ENCODE measurements at regions not wholly inside any gene's neighbourhood (a gene's known extent, or its start where the extent isn't known, plus 50 kb on each side); places are given as distances from the start of the nearest gene placed in this dataset.
"Not testable (repeated sequence)": the region's sequence is repeated elsewhere in the genome, so short reads cannot be mapped to it uniquely, and the experiment has no call there.

- DNase-seq, result no peak
Measured at GRCh38 chr2:8133913-8134472, 547.9 kb upstream of the ID2 start.

- no peak for DNase-seq
Measured at GRCh38 chr2:8134473-8134932, 547.4 kb upstream of the ID2 start.

DNA sequence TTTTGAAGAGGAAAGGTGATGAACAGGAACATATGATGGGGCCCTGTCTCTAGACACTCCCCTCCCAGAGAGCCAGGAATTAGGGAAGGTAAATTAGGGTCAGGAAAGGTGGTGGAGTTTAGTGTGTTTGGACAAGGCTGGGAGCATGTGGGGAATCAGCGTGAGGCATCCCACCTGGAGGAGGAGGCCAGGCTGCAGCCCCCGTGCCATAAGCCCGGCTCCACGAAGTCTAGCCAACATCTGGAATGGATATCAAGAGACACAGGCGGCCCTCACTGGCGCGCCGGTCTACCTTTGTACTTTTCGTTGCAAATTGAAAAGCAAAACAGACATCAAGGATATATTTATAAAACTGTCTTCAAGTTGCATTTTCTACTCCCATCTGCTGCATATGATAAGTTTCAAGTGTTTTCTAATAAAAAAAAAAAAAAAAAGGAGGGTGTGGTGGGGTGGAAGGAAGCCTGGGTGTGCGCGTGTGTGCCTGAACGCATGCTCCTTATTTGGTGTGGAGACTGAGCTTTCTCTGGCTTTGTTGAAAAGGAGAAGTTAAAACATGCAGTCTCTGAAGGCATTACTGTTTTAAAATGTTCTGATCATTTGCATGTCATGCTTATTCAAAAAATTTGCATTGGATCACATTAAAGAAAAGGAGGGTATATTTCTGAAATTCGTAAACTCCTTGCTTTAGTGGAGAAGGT is 546.7 kb upstream of the ID2 start:
- no peak for DNase-seq

DNA sequence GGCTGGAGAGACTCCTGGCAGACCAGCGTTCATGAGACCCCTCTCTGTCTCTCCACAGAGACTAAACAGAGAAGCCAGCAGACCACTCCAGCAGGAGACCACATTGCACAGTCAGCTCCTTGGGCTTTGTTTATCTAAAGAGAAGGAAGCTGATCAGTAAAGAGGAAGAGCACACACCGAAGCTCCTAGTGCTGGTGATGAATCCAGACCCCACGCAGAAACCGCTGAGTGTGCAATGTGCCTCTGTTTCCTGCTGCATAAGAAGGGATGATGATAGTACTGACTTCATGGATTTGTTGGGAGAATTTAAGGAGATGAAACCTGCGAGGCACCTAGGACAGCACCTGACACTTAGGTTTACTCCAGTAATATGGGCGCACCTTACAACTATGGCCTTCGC is 544.1 kb upstream of the ID2 start:
- DNase-seq, result no peak

DNA sequence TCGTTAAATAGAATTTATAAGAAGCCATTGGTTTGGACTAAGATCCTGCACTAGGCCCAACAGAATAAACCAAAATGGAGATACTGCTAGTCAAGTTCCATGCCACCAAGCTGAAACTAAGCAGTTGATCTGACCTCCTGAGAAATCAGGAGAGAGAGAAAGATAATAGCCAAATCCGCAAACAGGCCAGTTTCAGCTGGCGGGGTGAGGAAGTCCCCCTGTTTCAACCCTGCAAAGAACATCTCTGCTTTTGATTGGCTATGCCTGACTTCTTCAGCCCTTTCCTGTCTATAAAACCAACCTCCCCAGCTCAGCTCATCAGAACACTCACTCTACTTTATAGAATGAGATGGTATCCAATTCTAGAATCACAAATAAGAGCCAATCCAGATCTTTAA is 543.3 kb upstream of the ID2 start:
- no peak for DNase-seq

DNA sequence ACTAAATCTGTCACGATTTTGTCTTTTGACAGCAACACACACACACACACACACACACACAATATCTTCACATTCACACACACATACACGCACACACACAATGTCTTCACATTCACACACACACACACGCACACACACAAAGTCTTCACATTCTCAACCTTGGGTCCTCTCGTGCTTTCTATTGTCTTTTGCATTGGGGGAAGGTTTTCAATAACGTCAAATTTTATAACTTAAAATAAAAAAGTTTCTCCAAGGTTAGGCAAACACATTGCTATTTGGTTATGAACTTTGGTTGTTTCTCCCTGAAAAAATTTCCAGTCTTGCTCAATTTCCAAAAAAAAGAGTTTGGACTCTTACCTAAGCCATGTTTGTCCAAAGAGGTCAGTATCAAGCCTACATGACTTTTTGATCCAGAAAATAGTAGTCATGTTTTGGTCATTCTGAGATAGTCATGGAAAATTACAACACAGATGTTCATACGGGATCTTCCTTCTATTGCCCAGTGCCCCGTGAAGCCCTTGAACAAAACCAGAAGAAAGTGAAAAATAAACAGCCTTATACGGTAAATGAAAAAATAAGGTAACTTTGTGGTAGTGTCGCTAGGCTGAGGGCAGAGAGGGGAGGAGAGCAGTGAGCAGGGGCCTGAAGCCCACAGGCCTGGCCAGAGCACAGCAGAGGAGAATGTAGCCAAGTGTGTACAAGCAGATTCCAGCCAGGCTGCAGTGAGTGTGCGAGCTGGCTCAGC is 542.8 kb upstream of the ID2 start:
- DNase-seq, result peak in 5 of 51 donors; percentile 1 to 30 (median 7)

- DNase-seq, result no peak
Measured at GRCh38 chr2:8139668-8140200, 542.1 kb upstream of the ID2 start.

DNA sequence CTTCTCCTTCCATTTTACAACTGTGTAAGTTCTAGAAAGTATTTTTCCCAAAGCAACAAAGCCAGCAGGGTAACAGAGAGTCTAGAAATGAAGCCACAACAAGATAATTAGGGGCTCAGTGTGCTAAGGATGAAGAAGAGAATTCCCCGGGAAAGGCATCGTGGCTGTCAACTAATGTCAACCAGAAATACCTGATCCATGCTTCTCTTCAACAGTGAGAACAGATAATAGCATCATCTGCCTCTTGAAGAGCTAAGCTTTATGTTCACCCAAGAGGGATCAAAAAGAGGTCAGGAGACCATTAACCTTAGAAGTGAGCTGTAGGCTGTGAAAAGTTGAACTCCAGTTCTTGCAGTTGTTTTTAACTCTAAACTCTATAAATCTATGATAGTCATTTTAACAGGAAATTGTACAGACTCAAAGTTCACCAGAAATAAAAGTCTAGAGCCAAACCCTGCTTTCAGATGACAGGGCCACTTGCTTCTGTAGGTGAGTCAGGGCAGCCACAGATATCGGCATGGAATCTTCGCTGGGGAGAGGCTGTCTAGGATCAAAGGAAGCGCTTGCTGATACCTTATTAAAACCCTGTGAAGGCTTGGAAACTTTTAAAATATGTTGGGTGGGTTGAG is 540.7 kb upstream of the ID2 start:
- DNase-seq, result no peak

GRCh38 chr2:8141780-8142179 is 540.1 kb upstream of the ID2 start:
- DNase-seq, result no peak

GRCh38 chr2:8142461-8142860 is 539.4 kb upstream of the ID2 start:
- DNase-seq, result no peak

DNA sequence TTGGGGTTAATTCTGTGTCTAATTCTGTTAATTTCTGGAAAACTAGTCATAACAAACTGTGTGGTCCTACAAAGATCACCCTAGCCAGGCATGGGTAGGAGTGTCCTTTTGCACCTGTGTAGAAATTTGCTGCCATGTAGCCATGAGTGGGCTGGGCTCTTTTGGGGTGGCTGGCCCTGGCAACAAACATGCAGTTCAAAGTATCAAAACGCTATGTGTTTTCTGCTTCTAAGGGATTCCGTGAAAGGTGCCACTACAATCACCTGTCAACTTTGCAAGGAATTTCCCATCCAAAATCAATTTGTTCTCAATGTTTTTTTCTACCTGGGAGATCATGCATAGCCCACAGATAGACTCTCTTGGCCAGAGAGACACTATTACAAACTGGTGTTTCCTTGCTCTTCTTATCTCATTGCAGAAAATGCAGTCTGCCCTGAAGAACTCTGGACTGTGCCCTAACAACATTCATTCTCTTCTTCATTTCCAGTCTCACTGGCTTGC is 537.7 kb upstream of the ID2 start:
- no peak for DNase-seq

GRCh38 chr2:8144785-8145184 is 537.1 kb upstream of the ID2 start:
- DNase-seq, result no peak

GRCh38 chr2:8145375-8145774 is 536.5 kb upstream of the ID2 start:
- not testable (repeated sequence) for DNase-seq

DNA sequence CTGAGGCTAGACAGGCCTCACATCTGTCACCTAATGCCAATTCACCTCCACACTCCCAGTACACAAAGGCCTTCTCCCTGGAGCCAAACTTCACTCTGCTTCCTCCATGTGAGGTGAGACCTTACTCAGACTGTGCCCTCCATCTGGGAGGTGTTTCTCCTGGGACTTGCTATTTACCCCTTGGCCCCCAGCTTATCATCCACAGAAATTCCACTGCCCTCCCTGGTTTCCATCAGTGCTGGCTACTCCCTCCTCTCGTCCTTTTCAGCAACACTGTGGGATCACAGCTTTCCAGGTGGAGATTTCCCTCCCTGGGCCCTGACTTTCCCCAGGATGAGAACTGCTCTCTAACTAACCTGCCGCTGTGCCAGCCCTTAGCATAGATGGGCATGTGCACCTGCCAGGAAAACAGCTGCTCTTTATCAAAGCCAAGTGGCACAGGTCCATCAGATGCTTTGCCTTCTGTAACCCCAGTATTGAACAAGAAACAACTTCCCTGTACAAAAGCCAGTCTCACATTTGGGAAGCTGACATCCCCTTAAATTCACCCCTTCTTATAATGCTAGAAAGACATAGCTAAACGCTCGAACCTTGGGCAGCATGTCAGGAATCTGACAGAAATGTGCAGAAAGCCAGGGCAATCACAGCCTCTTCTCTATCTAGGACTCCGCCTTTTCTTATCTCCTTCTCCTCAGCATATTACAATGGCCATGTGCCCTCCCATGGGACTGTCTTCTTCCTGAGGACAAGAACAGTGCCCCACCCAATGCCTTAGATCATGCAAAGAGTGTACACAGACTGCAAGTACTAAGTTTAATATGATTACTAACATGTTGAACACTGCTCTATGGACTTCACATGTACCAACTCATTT is 535.5 kb upstream of the ID2 start:
- DNase-seq, result no peak

GRCh38 chr2:8148260-8149006 is 533.4 kb upstream of the ID2 start:
- DNase-seq, result no peak

GRCh38 chr2:8149007-8149405 is 532.9 kb upstream of the ID2 start:
- DNase-seq, result no peak

DNA sequence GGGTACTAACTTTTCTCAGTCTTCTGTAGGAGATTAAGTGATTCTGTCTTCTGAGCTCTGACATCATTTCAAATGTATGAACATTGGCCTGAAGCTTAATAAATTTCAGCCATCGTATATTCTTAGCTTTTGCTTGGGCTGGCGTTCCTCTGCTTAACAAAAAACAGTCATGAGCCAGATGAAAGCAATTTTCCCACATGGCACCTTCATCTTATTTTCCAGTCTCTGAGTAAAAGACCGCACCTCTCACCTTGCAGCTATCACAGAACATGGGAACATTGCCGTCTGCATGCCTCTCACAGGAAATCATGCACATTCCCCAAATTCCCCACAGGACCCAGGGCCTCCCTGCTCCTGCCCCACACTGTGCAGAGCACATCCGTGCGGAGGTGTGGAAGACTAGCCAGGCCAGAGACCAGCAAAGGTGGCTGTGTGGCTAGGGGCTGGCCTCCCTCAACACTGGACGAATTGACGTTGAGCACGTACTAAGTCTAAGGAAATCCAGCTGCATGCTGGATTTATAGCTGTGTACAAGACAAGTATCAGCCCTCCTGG is 531.8 kb upstream of the ID2 start:
- no peak for DNase-seq

GRCh38 chr2:8151888-8152287 is 530.0 kb upstream of the ID2 start:
- DNase-seq, result no peak

GRCh38 chr2:8152392-8153257 is 529.2 kb upstream of the ID2 start:
- no peak for DNase-seq

Measured in hypothalamus (tissue), 51 donors.